ENCODE measurements at regions not wholly inside any gene's neighbourhood (a gene's known extent, or its start where the extent isn't known, plus 50 kb on each side); places are given as distances from the start of the nearest gene placed in this dataset.

DNA sequence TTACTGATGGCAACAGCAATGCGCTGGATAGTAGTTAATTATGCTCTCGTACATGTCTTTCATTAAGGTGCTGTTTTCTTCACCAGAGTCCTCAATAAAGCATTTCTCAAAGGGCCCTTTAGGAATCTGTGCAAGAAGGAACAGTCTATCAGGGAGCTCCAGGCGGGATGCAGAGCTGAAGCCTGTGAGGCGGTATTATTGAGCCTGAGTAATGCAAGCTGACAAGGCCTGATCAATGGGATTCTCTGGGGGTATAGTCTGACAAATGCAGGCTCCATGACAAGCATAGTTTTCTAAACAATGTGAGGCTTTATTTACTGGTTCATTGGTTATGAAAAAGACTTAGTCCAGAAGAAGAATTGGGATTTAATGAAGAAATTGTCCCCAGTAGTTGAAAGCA lies 530.9 kb upstream of the CBLB start:
- TF ChIP-seq POLR2AphosphoS5 (IDR thresholded peaks at IDR 0.05) = no peak
- TF ChIP-seq, protein P1, sequence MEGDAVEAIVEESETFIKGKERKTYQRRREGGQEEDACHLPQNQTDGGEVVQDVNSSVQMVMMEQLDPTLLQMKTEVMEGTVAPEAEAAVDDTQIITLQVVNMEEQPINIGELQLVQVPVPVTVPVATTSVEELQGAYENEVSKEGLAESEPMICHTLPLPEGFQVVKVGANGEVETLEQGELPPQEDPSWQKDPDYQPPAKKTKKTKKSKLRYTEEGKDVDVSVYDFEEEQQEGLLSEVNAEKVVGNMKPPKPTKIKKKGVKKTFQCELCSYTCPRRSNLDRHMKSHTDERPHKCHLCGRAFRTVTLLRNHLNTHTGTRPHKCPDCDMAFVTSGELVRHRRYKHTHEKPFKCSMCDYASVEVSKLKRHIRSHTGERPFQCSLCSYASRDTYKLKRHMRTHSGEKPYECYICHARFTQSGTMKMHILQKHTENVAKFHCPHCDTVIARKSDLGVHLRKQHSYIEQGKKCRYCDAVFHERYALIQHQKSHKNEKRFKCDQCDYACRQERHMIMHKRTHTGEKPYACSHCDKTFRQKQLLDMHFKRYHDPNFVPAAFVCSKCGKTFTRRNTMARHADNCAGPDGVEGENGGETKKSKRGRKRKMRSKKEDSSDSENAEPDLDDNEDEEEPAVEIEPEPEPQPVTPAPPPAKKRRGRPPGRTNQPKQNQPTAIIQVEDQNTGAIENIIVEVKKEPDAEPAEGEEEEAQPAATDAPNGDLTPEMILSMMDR (IDR thresholded peaks at IDR 0.05) = no peak

Measured in esophagus muscularis mucosa (tissue), 3 donors.